B cell (primary cell): ENCODE measurements at regions not wholly inside any gene's neighbourhood (a gene's known extent, or its start where the extent isn't known, plus 50 kb on each side); places are given as distances from the start of the nearest gene placed in this dataset.

ENCODE experiments used
- ATAC-seq: fragments of 200-7000 bp; cut with Tn5 transposase; one replicate; pipeline ENCODE4 v1.10.0; 2021; ENCODE audit warnings: low read depth, mild to moderate bottlenecking, moderate number of reproducible peaks, moderate library complexity
- CTCF ChIA-PET: fragments of 350-600 bp; sonication (Branson Sonifier 250); formaldehyde crosslinking; loops from one replicate; lab custom pipeline; 2021; ENCODE audit warnings: antibody characterized with exemption, inconsistent platforms; lab: Charles Lee
- POLR2A ChIA-PET: fragments of 350-600 bp; sonication (Branson Sonifier 250); formaldehyde crosslinking; loops from one replicate; lab custom pipeline; 2021; ENCODE audit warnings: antibody characterized with exemption; lab: Charles Lee
- DNase-seq: peaks from one replicate; pipeline ENCODE4 v3.0.0; 2013
- H2AFZ ChIP-seq: 2 replicates; pipeline ENCODE4 v1.6.1; 2012; ENCODE audit warnings: mild to moderate bottlenecking, low read depth, low read length; ENCODE audit not compliant: insufficient read depth, poor library complexity, severe bottlenecking
- H3K27ac ChIP-seq, 2 donors: 1 replicate in 1 of 2; 2 replicates in 1 of 2; pipeline ENCODE4 v1.5.1; 2012 to 2013; ENCODE audit warnings: low read length in 2 of 2, mild to moderate bottlenecking in 2 of 2, moderate library complexity in 1 of 2
- H3K27me3 ChIP-seq, 4 experiments: fragments of 200-600 bp in 1 of 4; sonication (generic) in 1 of 4; replicated peaks in 1 of 4; 1 replicate in 2 of 4; 2 replicates in 2 of 4; pipeline versions ENCODE4 v1.6.1 to v1.7.0; 2013 to 2016; ENCODE audit warnings: low read length in 3 of 4, mild to moderate bottlenecking in 2 of 4, mixed read lengths in 1 of 4, moderate library complexity in 1 of 4; ENCODE audit not compliant: insufficient read depth in 4 of 4, control insufficient read depth in 3 of 4; ENCODE audit errors: control extremely low read depth in 1 of 4
- H3K36me3 ChIP-seq, 2 experiments: replicated peaks in 1 of 2; 1 replicate in 1 of 2; 2 replicates in 1 of 2; pipeline versions ENCODE4 v1.6.1 to v1.7.1; 2013; ENCODE audit warnings: low read length in 1 of 2; ENCODE audit not compliant: insufficient read depth in 2 of 2, control insufficient read depth in 1 of 2; ENCODE audit errors: control extremely low read depth in 1 of 2, extremely low read depth in 1 of 2
- H3K4me1 ChIP-seq, 2 donors: fragments of 200-600 bp in 1 of 2; sonication (generic) in 1 of 2; 1 replicate in 1 of 2; 2 replicates in 1 of 2; pipeline versions ENCODE4 v1.5.1 to v1.6.1; 2013 to 2017; ENCODE audit warnings: low read length in 2 of 2; ENCODE audit not compliant: control insufficient read depth in 2 of 2, insufficient read depth in 2 of 2
- H3K4me2 ChIP-seq: replicated peaks from 2 replicates; pipeline ENCODE3; 2012; ENCODE audit warnings: mild to moderate bottlenecking, low read depth, low read length; ENCODE audit not compliant: poor library complexity, severe bottlenecking
- H3K4me3 ChIP-seq, 5 experiments: fragments of 200-600 bp in 1 of 5; sonication (generic) in 1 of 5; 1 replicate in 3 of 5; 2 replicates in 2 of 5; pipeline versions ENCODE4 v1.5.1 to v1.7.0; 2011 to 2016; ENCODE audit warnings: low read length in 4 of 5, mild to moderate bottlenecking in 4 of 5, low read depth in 2 of 5, control low read depth in 1 of 5, moderate library complexity in 1 of 5; ENCODE audit not compliant: insufficient read depth in 1 of 5; ENCODE audit errors: control extremely low read depth in 1 of 5, extremely low read depth in 1 of 5
- H3K79me2 ChIP-seq: fragments of 200-600 bp; sonication (generic); one replicate; pipeline ENCODE4 v1.6.0; 2016; ENCODE audit warnings: low read length; ENCODE audit not compliant: control insufficient read depth, insufficient read depth
- H3K9ac ChIP-seq: fragments of 200-600 bp; sonication (generic); 2 replicates; pipeline ENCODE4 v1.6.1; 2017; ENCODE audit warnings: mild to moderate bottlenecking, low read length, moderate library complexity
- H3K9me3 ChIP-seq, 3 donors: one replicate each; pipeline versions ENCODE4 v1.6.1 to v1.7.1; 2013; ENCODE audit warnings: low read length in 2 of 3; ENCODE audit not compliant: control insufficient read depth in 2 of 3, insufficient read depth in 1 of 3; ENCODE audit errors: control extremely low read depth in 1 of 3
- H4K20me1 ChIP-seq: 2 replicates; pipeline ENCODE4 v1.6.0; 2012; ENCODE audit warnings: mild to moderate bottlenecking, low read length; ENCODE audit not compliant: insufficient read depth, control insufficient read depth, poor library complexity, severe bottlenecking
- H3K27ac Mint-ChIP-seq: one replicate; pipeline ENCODE4 v1.8.0; 2021; ENCODE audit warnings: mixed read lengths
- H3K27me3 Mint-ChIP-seq: one replicate; pipeline ENCODE4 v1.8.0; 2021; ENCODE audit warnings: mixed read lengths
- H3K4me1 Mint-ChIP-seq: one replicate; pipeline ENCODE4 v1.8.0; 2021; ENCODE audit warnings: mixed read lengths
- H3K4me3 Mint-ChIP-seq: one replicate; pipeline ENCODE4 v1.8.0; 2021; ENCODE audit warnings: mixed read lengths
- H3K9me3 Mint-ChIP-seq: one replicate; pipeline ENCODE4 v1.8.0; 2022; ENCODE audit warnings: mixed read lengths; ENCODE audit not compliant: insufficient read depth
- CTCF ChIP-seq: fragments of 200-600 bp; IDR thresholded peaks from one replicate; pipeline ENCODE4 v1.8.0; 2022; ENCODE audit warnings: antibody characterized with exemption, mild to moderate bottlenecking
- EZH2 ChIP-seq: IDR thresholded peaks from 2 replicates; pipeline ENCODE4 v1.6.1; 2012; ENCODE audit warnings: borderline replicate concordance, low read depth, mild to moderate bottlenecking, moderate library complexity, low read length; ENCODE audit not compliant: insufficient read depth, poor library complexity, severe bottlenecking
- WGBS: methylation state at CpG from one replicate; pipeline ENCODE4 v1.1.5; 2013; ENCODE audit warnings: missing lambda C conversion rate; ENCODE audit not compliant: insufficient coverage; 5-methylcytosine and 5-hydroxymethylcytosine counted together
- intact Hi-C: fragments of 100-400 bp; cut with micrococcal nuclease; formaldehyde crosslinking; loops from one replicate; pipeline ENCODE4 v1.10.0; 2022

GRCh38 chrX:20567108-20567507 is 300.4 kb upstream of the RPS6KA3 start:
- ChIA-PET CTCF (no interaction called here), POLR2A (no interaction called here)
- no peak for ATAC-seq
- Mint-ChIP-seq H3K4me3 (no peak overlapping the region), H3K27ac (no peak overlapping the region), H3K27me3 (peaks cover 6% of the 10 kb centered on the region), H3K9me3 (no peaks in the 10 kb centered on the region), H3K4me1 (no peaks in the 10 kb centered on the region)
- Histone ChIP-seq H3K27ac (no peak overlapping the region), H3K36me3 (no peaks in the 10 kb centered on the region), H3K9me3 (no peaks in the 10 kb centered on the region), H3K4me3 (no peak overlapping the region), H3K9ac (no peak overlapping the region), H3K79me2 (no peaks in the 10 kb centered on the region), H4K20me1 (no peaks in the 10 kb centered on the region), H3K4me1 (no peaks in the 10 kb centered on the region), H3K27me3 (no peaks in the 10 kb centered on the region), H3K4me2 (no peak overlapping the region), H2AFZ (no peak overlapping the region)
- TF ChIP-seq EZH2 (no peak), CTCF (no peak)
- intact Hi-C loops, result no loop called here
- no peak for DNase-seq

DNA sequence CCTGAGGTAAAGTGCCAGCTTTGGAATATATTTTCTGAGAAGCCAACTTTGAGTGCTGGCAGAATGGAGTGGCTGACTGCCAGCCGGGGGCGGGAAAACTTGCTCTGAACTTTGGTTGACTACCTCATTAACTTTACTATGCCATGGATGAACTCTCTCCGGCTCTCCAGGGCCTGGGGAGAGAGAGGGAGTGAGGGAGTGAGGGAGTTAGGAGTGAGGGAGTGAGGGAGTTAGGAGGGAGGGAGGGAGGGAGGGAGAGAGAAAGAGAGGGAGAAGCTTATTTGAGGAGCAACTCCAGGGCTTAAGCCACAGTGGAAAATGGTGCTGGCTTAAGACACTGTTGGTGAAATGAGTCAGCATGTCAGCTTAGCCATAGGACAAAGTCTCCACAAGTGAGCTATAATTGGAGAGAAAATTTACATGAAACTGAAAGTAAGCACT is 280.9 kb upstream of the RPS6KA3 start:
- intact Hi-C loops, result no loop called here
- H3K27ac Mint-ChIP-seq, result no peak overlapping the region
- H3K4me1 ChIP-seq, result no peaks in the 10 kb centered on the region
- H3K4me1 Mint-ChIP-seq, result no peaks in the 10 kb centered on the region
- CTCF ChIA-PET, result no interaction called here
- H3K27ac ChIP-seq, result no peak overlapping the region
- H3K27me3 Mint-ChIP-seq, result no peaks in the 10 kb centered on the region
- DNase-seq (no peak), ATAC-seq (no peak)
- no peaks in the 10 kb centered on the region for H3K9me3 Mint-ChIP-seq
- no peak overlapping the region for H2AFZ ChIP-seq
- H3K27me3 ChIP-seq, result no peaks in the 10 kb centered on the region
- POLR2A ChIA-PET, result no interaction called here
- no peak overlapping the region for H3K4me3 ChIP-seq
- no peak overlapping the region for H3K4me3 Mint-ChIP-seq
- TF ChIP-seq CTCF, result no peak
- no peak for TF ChIP-seq EZH2
- peaks cover 0 to 1% (median 1%) of the 10 kb centered on the region in 3 donors for H3K9me3 ChIP-seq
- no peaks in the 10 kb centered on the region for H3K36me3 ChIP-seq
- no peaks in the 10 kb centered on the region for H3K79me2 ChIP-seq
- H3K9ac ChIP-seq, result no peak overlapping the region
- WGBS, result no CpG with 5 or more reads among the region's 3 CpGs
- no peaks in the 10 kb centered on the region for H4K20me1 ChIP-seq
- no peak overlapping the region for H3K4me2 ChIP-seq
